GM12878 (cell line): ENCODE measurements at regions not wholly inside any gene's neighbourhood (a gene's known extent, or its start where the extent isn't known, plus 50 kb on each side); places are given as distances from the start of the nearest gene placed in this dataset.
A peak's percentile ranks its signal among the peaks of the same experiment; 100 is the strongest.

ENCODE experiments used
- ATAC-seq: fragments of 200-7000 bp; cut with Tn5 transposase; 3 replicates; pipeline ENCODE4 v1.9.1; 2020; ENCODE audit warnings: mild to moderate bottlenecking, moderate library complexity
- BruUV-seq: library from RNA; stranded (reverse); fragments of 400-500 nt; replicated peaks from 2 replicates; lab custom pipeline; 2021; lab: Mats Ljungman, UMichigan
- CTCF ChIA-PET: fragments of 300-600 bp; sonication (Branson Sonifier 250); formaldehyde crosslinking; extraction: SDS; loops from one replicate; lab custom pipeline; 2021; ENCODE audit warnings: inconsistent platforms; lab: Yijun Ruan, JAX
- POLR2A ChIA-PET: fragments of 350-600 bp; formaldehyde crosslinking; extraction: SDS; loops from one replicate; lab custom pipeline; 2021; ENCODE audit warnings: inconsistent platforms; lab: Charles Lee
- RAD21 ChIA-PET: fragments of 300-600 bp; sonication (Branson Sonifier 250); formaldehyde crosslinking; loops from one replicate; lab custom pipeline; 2023; ENCODE audit warnings: antibody characterized with exemption; ENCODE audit not compliant: unreplicated experiment; lab: Charles Lee
- SMC1A ChIA-PET: fragments of 300-600 bp; sonication (Branson Sonifier 250); formaldehyde crosslinking; loops from one replicate; lab custom pipeline; 2023; ENCODE audit not compliant: unreplicated experiment, uncharacterized antibody; lab: Charles Lee
- DNase-seq: peaks from one replicate; pipeline ENCODE4 v3.0.0-alpha.2; 2011; ENCODE audit warnings: low read depth, low spot score
- FAIRE-seq: peaks from 3 replicates; lab custom pipeline; 2011; peaks lifted over from hg19 to GRCh38; lab: Jason Lieb, UNC
- H2AFZ ChIP-seq: 2 replicates; pipeline ENCODE4 v1.6.0; 2011; ENCODE audit warnings: low read depth, low read length, control low read depth; ENCODE audit not compliant: control insufficient read depth
- H3K27ac ChIP-seq: 2 replicates; pipeline ENCODE4 v1.5.1; 2011; ENCODE audit warnings: control low read depth; ENCODE audit not compliant: control insufficient read depth, insufficient read depth
- H3K27me3 ChIP-seq, 2 experiments: replicated peaks in 1 of 2; 2 replicates each; pipeline versions ENCODE4 v1.6.0 to v1.6.1; 2011; ENCODE audit warnings: low read length in 1 of 2; ENCODE audit not compliant: control insufficient read depth in 2 of 2, insufficient read depth in 2 of 2
- H3K36me3 ChIP-seq, 2 experiments: 2 replicates each; pipeline ENCODE4 v1.5.1; 2011; ENCODE audit warnings: low read length in 1 of 2; ENCODE audit not compliant: control insufficient read depth in 2 of 2, insufficient read depth in 2 of 2
- H3K4me1 ChIP-seq: 2 replicates; pipeline ENCODE4 v1.6.1; 2011; ENCODE audit warnings: mild to moderate bottlenecking, low read length, moderate library complexity, mixed read lengths; ENCODE audit not compliant: control insufficient read depth, insufficient read depth
- H3K4me2 ChIP-seq: 2 replicates; pipeline ENCODE4 v1.6.0; 2011; ENCODE audit warnings: control low read depth; ENCODE audit not compliant: control insufficient read depth, insufficient read depth
- H3K4me3 ChIP-seq: fragments of 200-600 bp; sonication (generic); 2 replicates; pipeline ENCODE4 v1.5.1; 2016
- H3K79me2 ChIP-seq: 2 replicates; pipeline ENCODE4 v1.6.0; 2011; ENCODE audit warnings: low read length; ENCODE audit not compliant: control insufficient read depth, insufficient read depth
- H3K9ac ChIP-seq: 2 replicates; pipeline ENCODE4 v1.8.0; 2011; ENCODE audit warnings: low read length, control low read depth, mixed read lengths; ENCODE audit not compliant: control insufficient read depth, insufficient read depth
- H3K9me3 ChIP-seq: replicated peaks from 3 replicates; pipeline ENCODE4 v1.5.1; 2011; ENCODE audit warnings: mild to moderate bottlenecking, low read length; ENCODE audit not compliant: control insufficient read depth, insufficient read depth
- H4K20me1 ChIP-seq: 2 replicates; pipeline ENCODE4 v1.6.0; 2011; ENCODE audit not compliant: control insufficient read depth, insufficient read depth
- ATF2 ChIP-seq: IDR thresholded peaks from 2 replicates; pipeline ENCODE4 v1.6.1; 2012; ENCODE audit warnings: low read length, inconsistent platforms
- BACH1 ChIP-seq: fragments of 450-650 bp; IDR thresholded peaks from 2 replicates; pipeline ENCODE4 v1.6.1; 2017; ENCODE audit warnings: mild to moderate bottlenecking, borderline replicate concordance
- DPF2 ChIP-seq: fragments of 450-650 bp; IDR thresholded peaks from 2 replicates; pipeline ENCODE4 v1.6.1; 2017; ENCODE audit warnings: mild to moderate bottlenecking
- IKZF2 ChIP-seq, 2 experiments: fragments of 450-650 bp; IDR thresholded peaks; 2 replicates each; pipeline ENCODE4 v1.6.1; 2017; ENCODE audit warnings: mild to moderate bottlenecking in 2 of 2, moderate library complexity in 2 of 2
- NR2C1 ChIP-seq: fragments of 450-650 bp; IDR thresholded peaks from 2 replicates; pipeline ENCODE4 v1.6.1; 2017; ENCODE audit warnings: antibody characterized with exemption, mild to moderate bottlenecking, moderate library complexity
- PKNOX1 ChIP-seq: fragments of 450-650 bp; IDR thresholded peaks from 2 replicates; pipeline ENCODE4 v1.6.1; 2016; ENCODE audit warnings: mild to moderate bottlenecking
- SPI1 ChIP-seq: IDR thresholded peaks from 2 replicates; pipeline ENCODE4 v1.6.1; 2011; ENCODE audit warnings: low read depth, mild to moderate bottlenecking, low read length, moderate library complexity, borderline replicate concordance; ENCODE audit not compliant: insufficient read depth
- YY1 ChIP-seq: IDR thresholded peaks from 2 replicates; pipeline ENCODE4 v1.6.1; 2011; ENCODE audit warnings: low read depth, mild to moderate bottlenecking, low read length
- WGBS: methylation state at CpG from one replicate; pipeline ENCODE4 v1.1.6; 2016; ENCODE audit warnings: low lambda C conversion rate; ENCODE audit not compliant: insufficient replicate concordance, insufficient coverage; ENCODE audit errors: missing lambda C conversion rate; 5-methylcytosine and 5-hydroxymethylcytosine counted together
- in situ Hi-C: fragments of 300-500 bp; cut with MboI; formaldehyde crosslinking; loops from 9 replicates; pipeline ENCODE4 v1.14.3; 2018; ENCODE audit warnings: mixed read lengths
- intact Hi-C: fragments of 100-400 bp; cut with micrococcal nuclease; formaldehyde crosslinking; loops from one replicate; pipeline ENCODE4 v1.14.2; 2022; ENCODE audit not compliant: unreplicated experiment

GRCh38 chr6:140486450-140487361 lies 1112.3 kb upstream of the CITED2 start:
- no peaks in the 10 kb centered on the region for H3K79me2 ChIP-seq
- ChIA-PET POLR2A (no interaction called here), SMC1A (interaction anchor here (1.2 kb wide), 1 partner anchor 9 kb away, joined by 3 read pairs; no protein-coding TSS in a partner anchor), CTCF (no interaction called here), RAD21 (interaction anchor here (0.8 kb wide), 1 partner anchor 51 kb away, joined by 3 read pairs; no protein-coding TSS in a partner anchor)
- no peak overlapping the region for H3K4me2 ChIP-seq
- intact Hi-C loops (no loop called here), in situ Hi-C loops (no loop called here)
- ATAC-seq (no peak), DNase-seq (no peak), FAIRE-seq (no peak)
- H3K4me1 ChIP-seq, result no peaks in the 10 kb centered on the region
- H3K9me3 ChIP-seq, result no peaks in the 10 kb centered on the region
- WGBS, result 38% methylated on average over 3 of the region's 3 CpGs
- no TSS peak for BruUV-seq
- TF ChIP-seq PKNOX1 (0 out of 2 replicates have a peak, but pooled peaks have one; percentile 21), YY1 (no peak), ATF2 (no peak), BACH1 (no peak), SPI1 (no peak), IKZF2 (IDR thresholded peaks at IDR 0.05) (0 out of 4 replicates have a peak, but pooled peaks of 1 of the 2 experiments have one; percentile 7), NR2C1 (no peak), DPF2 (0 out of 2 replicates have a peak, but pooled peaks have one; percentile 5)
- no peak overlapping the region for H3K27ac ChIP-seq
- H4K20me1 ChIP-seq, result no peaks in the 10 kb centered on the region
- H3K4me3 ChIP-seq, result no peak overlapping the region
- H3K36me3 ChIP-seq, result no peaks in the 10 kb centered on the region
- no peak overlapping the region for H3K9ac ChIP-seq
- H2AFZ ChIP-seq, result no peak overlapping the region
- no peaks in the 10 kb centered on the region for H3K27me3 ChIP-seq
